ENCODE measurements at regions not wholly inside any gene's neighbourhood (a gene's known extent, or its start where the extent isn't known, plus 50 kb on each side); places are given as distances from the start of the nearest gene placed in this dataset.
A peak's percentile ranks its signal among the peaks of the same experiment; 100 is the strongest.

DNA sequence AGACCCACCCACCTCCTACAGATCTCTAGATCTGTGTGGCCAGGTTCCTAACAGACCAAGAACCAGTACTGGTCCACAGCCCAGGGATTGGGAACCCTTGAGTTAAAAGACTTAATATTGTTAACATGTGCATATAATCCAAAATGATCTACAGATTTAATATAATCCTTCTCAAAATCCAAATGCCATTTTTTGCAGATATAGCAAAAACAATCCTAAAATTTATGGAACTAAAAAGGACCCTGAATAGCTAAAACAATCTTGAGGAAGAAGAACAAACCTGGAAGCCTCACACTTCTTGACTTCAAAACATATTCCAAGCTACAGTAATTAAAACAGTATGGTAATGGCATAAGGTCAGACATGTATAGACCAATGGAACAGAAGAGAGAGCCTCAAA, 206.9 kb upstream of the SIX2 start:
- intact Hi-C loops (cut with micrococcal nuclease): no loop called here
- BruUV-seq (replicated peaks): no TSS peak
- no peak for ATAC-seq

DNA sequence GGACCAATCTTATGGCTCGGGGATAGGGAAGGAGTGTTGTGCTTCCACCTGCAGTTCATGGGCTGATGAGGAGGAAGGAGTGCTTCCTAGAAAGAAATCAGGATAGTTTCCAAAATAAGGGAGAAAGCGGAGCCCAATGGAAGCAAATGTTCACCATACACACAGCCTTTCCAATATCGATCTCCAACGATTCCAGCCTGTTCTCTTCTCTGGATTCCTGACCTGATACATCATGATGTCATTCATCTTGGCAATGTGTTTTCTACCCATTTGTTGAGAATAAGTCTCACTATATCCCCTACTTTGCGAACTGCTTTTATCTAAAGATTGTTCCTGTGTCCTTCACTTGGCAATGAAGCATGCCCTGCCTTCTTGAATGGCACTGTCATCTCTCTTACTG, 205.3 kb upstream of the SIX2 start:
- ATAC-seq: no peak
- POLR2A ChIA-PET (ENCODE audit: unreplicated experiment): no interaction called here

More for the DNA sequence above, 206.9 kb upstream of the SIX2 start:
- ChIA-PET POLR2A (ENCODE audit: unreplicated experiment) (no interaction called here), CTCF (interaction anchor here (0.7 kb wide), 1 partner anchor 42 kb away, joined by 4 read pairs; no protein-coding TSS in a partner anchor)
- H3K9me2 ChIP-seq (replicated peaks; ENCODE audit: low read length): no peaks in the 10 kb centered on the region
- H3K9ac ChIP-seq (ENCODE audit: low read length): no peak overlapping the region
- H3F3A ChIP-seq (ENCODE audit: low read length, unreplicated experiment): no peaks in the 10 kb centered on the region
- no peaks in the 10 kb centered on the region for H4K20me1 ChIP-seq (ENCODE audit: low read length)
- no peaks in the 10 kb centered on the region for H3K27me3 ChIP-seq (ENCODE audit: low read length)
- no peak for TF ChIP-seq EZH2 (IDR thresholded peaks at IDR 0.05; ENCODE audit: low read length, unreplicated experiment)
- TF ChIP-seq, protein P1, sequence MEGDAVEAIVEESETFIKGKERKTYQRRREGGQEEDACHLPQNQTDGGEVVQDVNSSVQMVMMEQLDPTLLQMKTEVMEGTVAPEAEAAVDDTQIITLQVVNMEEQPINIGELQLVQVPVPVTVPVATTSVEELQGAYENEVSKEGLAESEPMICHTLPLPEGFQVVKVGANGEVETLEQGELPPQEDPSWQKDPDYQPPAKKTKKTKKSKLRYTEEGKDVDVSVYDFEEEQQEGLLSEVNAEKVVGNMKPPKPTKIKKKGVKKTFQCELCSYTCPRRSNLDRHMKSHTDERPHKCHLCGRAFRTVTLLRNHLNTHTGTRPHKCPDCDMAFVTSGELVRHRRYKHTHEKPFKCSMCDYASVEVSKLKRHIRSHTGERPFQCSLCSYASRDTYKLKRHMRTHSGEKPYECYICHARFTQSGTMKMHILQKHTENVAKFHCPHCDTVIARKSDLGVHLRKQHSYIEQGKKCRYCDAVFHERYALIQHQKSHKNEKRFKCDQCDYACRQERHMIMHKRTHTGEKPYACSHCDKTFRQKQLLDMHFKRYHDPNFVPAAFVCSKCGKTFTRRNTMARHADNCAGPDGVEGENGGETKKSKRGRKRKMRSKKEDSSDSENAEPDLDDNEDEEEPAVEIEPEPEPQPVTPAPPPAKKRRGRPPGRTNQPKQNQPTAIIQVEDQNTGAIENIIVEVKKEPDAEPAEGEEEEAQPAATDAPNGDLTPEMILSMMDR (conservative IDR thresholded peaks at IDR 0.05; ENCODE audit: low read depth, low read length): no peak
- no peak for TF ChIP-seq EZH2phosphoT487 (IDR thresholded peaks at IDR 0.05; ENCODE audit: borderline replicate concordance, low read length)
- H3K4me2 ChIP-seq (ENCODE audit: low read length): no peak overlapping the region
- H3K9me3 ChIP-seq (ENCODE audit: low read length): no peaks in the 10 kb centered on the region
- no peak overlapping the region for H3K4me3 ChIP-seq (ENCODE audit: low read length)
- no peak for DNase-seq
- H2AFZ ChIP-seq (ENCODE audit: low read length): no peak overlapping the region
- H3K79me2 ChIP-seq (ENCODE audit: low read length): no peaks in the 10 kb centered on the region
- no peaks in the 10 kb centered on the region for H3K36me3 ChIP-seq (ENCODE audit: low read depth, low read length)
- H3K27ac ChIP-seq (ENCODE audit: low read length): no peak overlapping the region
- peaks cover 14% of the 10 kb centered on the region for H3K4me1 ChIP-seq (ENCODE audit: insufficient read depth, low read length)

DNA sequence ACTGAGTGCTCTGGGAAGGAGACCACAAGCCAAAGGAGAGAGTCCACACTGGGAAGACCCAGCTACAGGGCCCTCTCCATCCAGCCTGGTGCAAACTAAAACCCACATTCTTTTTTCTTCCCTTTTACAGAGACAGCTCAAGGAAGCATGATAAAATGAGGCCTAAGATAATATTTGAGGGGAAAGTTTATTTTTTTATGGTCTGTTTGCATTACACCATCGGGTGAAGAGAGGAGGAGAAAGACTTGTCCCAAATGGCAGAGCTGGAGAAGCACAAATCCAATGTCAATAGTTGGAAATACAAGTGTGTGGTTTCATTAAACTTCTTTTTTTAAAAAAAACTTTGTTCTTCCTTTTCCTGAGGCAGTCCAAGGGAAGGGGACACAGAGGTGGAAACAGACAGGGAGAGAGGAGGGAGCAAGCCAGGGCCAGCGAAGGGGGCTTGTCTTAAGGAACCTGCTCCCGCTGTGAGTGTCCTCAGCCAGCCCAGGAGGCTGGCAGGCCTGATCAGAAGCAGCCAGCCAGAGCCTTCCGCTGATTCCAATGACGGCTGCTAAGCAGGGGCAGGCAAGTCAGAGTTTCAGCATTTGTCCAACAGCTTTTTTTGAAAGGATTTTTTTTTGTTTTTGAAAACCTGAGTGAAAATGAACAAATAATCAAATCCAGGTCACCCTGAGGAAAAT, 203.8 kb upstream of the SIX2 start:
- intact Hi-C loops (cut with micrococcal nuclease): no loop called here

More for the DNA sequence above, 205.3 kb upstream of the SIX2 start:
- no peak overlapping the region for H3K27ac ChIP-seq (ENCODE audit: low read length)
- DNase-seq: no peak
- no peak overlapping the region for H3K4me3 ChIP-seq (ENCODE audit: low read length)
- no peak overlapping the region for H3K4me2 ChIP-seq (ENCODE audit: low read length)
- no peaks in the 10 kb centered on the region for H3K9me2 ChIP-seq (replicated peaks; ENCODE audit: low read length)
- no peaks in the 10 kb centered on the region for H3K9me3 ChIP-seq (ENCODE audit: low read length)
- H2AFZ ChIP-seq (ENCODE audit: low read length): no peak overlapping the region
- H3K27me3 ChIP-seq (ENCODE audit: low read length): no peaks in the 10 kb centered on the region
- H3K36me3 ChIP-seq (ENCODE audit: low read depth, low read length): no peaks in the 10 kb centered on the region
- H4K20me1 ChIP-seq (ENCODE audit: low read length): no peaks in the 10 kb centered on the region
- BruUV-seq (replicated peaks): no TSS peak
- TF ChIP-seq, protein P1 (conservative IDR thresholded peaks at IDR 0.05; ENCODE audit: low read depth, low read length): no peak
- TF ChIP-seq EZH2 (IDR thresholded peaks at IDR 0.05; ENCODE audit: low read length, unreplicated experiment) (no peak), EZH2phosphoT487 (IDR thresholded peaks at IDR 0.05; ENCODE audit: borderline replicate concordance, low read length) (no peak)
- intact Hi-C loops (cut with micrococcal nuclease): no loop called here
- H3K79me2 ChIP-seq (ENCODE audit: low read length): no peaks in the 10 kb centered on the region
- no peak overlapping the region for H3K9ac ChIP-seq (ENCODE audit: low read length)
- CTCF ChIA-PET: no interaction called here
- H3K4me1 ChIP-seq (ENCODE audit: insufficient read depth, low read length): peaks cover 13% of the 10 kb centered on the region
- H3F3A ChIP-seq (ENCODE audit: low read length, unreplicated experiment): no peaks in the 10 kb centered on the region

More for the DNA sequence above, 203.8 kb upstream of the SIX2 start:
- BruUV-seq (replicated peaks): no TSS peak
- Histone ChIP-seq H3K27ac (ENCODE audit: low read length) (no peak overlapping the region), H3K79me2 (ENCODE audit: low read length) (no peaks in the 10 kb centered on the region), H3K4me3 (ENCODE audit: low read length) (no peak overlapping the region), H3K9ac (ENCODE audit: low read length) (no peak overlapping the region), H3K27me3 (ENCODE audit: low read length) (no peaks in the 10 kb centered on the region), H3K9me3 (ENCODE audit: low read length) (no peaks in the 10 kb centered on the region), H3K9me2 (replicated peaks; ENCODE audit: low read length) (no peaks in the 10 kb centered on the region), H2AFZ (ENCODE audit: low read length) (peak overlapping the region; percentile 27; the same call in 1 of the 2 replicates), H3K36me3 (ENCODE audit: low read depth, low read length) (no peaks in the 10 kb centered on the region), H4K20me1 (ENCODE audit: low read length) (no peaks in the 10 kb centered on the region), H3K4me1 (ENCODE audit: insufficient read depth, low read length) (no peaks in the 10 kb centered on the region), H3K4me2 (ENCODE audit: low read length) (no peak overlapping the region), H3F3A (ENCODE audit: low read length, unreplicated experiment) (no peaks in the 10 kb centered on the region)
- DNase-seq (no peak), ATAC-seq (no peak)
- ChIA-PET CTCF (no interaction called here), POLR2A (ENCODE audit: unreplicated experiment) (no interaction called here)
- TF ChIP-seq EZH2 (IDR thresholded peaks at IDR 0.05; ENCODE audit: low read length, unreplicated experiment): no peak
- TF ChIP-seq, protein P1 (conservative IDR thresholded peaks at IDR 0.05; ENCODE audit: low read depth, low read length): no peak
- TF ChIP-seq EZH2phosphoT487 (IDR thresholded peaks at IDR 0.05; ENCODE audit: borderline replicate concordance, low read length): no peak
